Stimulated activated CD4-positive, alpha-beta T cell treated with anti-CD3 and anti-CD28 coated beads, Interleukin-4, amount 100 ng/mL, for 1 hour (primary cell): ENCODE measurements at regions not wholly inside any gene's neighbourhood (a gene's known extent, or its start where the extent isn't known, plus 50 kb on each side); places are given as distances from the start of the nearest gene placed in this dataset.
A peak's percentile ranks its signal among the peaks of the same experiment; 100 is the strongest.

Experiments
- DNase-seq: peaks from one replicate; pipeline ENCODE4 v3.0.0-alpha.2; 2020

- DNase-seq: no peak
Measured at GRCh38 chr10:31081937-31082840, 50.5 kb upstream of the ZNF438 start.

- DNase-seq: peak; percentile 54
Measured at GRCh38 chr10:31083765-31084184, 52.1 kb upstream of the ZNF438 start.

- no peak for DNase-seq
Measured at GRCh38 chr10:31087011-31087410, 55.3 kb upstream of the ZNF438 start.

GRCh38 chr10:31087851-31088250 lies 56.2 kb upstream of the ZNF438 start:
- DNase-seq: no peak

- no peak for DNase-seq
Measured at GRCh38 chr10:31090894-31091607, 59.4 kb upstream of the ZNF438 start.

GRCh38 chr10:31095677-31096560 lies 64.3 kb upstream of the ZNF438 start:
- DNase-seq: no peak

- DNase-seq: no peak
Measured at GRCh38 chr10:31098046-31098445, 66.4 kb upstream of the ZNF438 start.

GRCh38 chr10:31099094-31099493 lies 67.4 kb upstream of the ZNF438 start:
- no peak for DNase-seq

- DNase-seq: peak; percentile 62
Measured at GRCh38 chr10:31099664-31100063, 68.0 kb upstream of the ZNF438 start.

GRCh38 chr10:31100115-31100601 lies 68.5 kb upstream of the ZNF438 start:
- DNase-seq: no peak

GRCh38 chr10:31100662-31101061 lies 69.0 kb upstream of the ZNF438 start:
- no peak for DNase-seq

- DNase-seq: peak; percentile 64
Measured at GRCh38 chr10:31101123-31101522, 69.5 kb upstream of the ZNF438 start.

GRCh38 chr10:31102421-31102820 lies 70.8 kb upstream of the ZNF438 start:
- no peak for DNase-seq

- DNase-seq: no peak
Measured at GRCh38 chr10:31103112-31103511, 71.4 kb upstream of the ZNF438 start.

GRCh38 chr10:31112961-31113360 lies 81.3 kb upstream of the ZNF438 start:
- DNase-seq: no peak

GRCh38 chr10:31116226-31116625 lies 84.6 kb upstream of the ZNF438 start:
- DNase-seq: no peak

- no peak for DNase-seq
Measured at GRCh38 chr10:31118556-31118955, 86.9 kb upstream of the ZNF438 start.

- DNase-seq: no peak
Measured at GRCh38 chr10:31120392-31120791, 88.7 kb upstream of the ZNF438 start.

GRCh38 chr10:31120961-31121685 lies 89.5 kb upstream of the ZNF438 start:
- no peak for DNase-seq

GRCh38 chr10:31121757-31122577 lies 90.3 kb upstream of the ZNF438 start:
- DNase-seq: no peak

GRCh38 chr10:31123946-31124345 lies 92.3 kb upstream of the ZNF438 start:
- DNase-seq: no peak
